ENCODE measurements at regions not wholly inside any gene's neighbourhood (a gene's known extent, or its start where the extent isn't known, plus 50 kb on each side); places are given as distances from the start of the nearest gene placed in this dataset.

GRCh38 chr10:78181381-78182055 is 147.9 kb downstream of the RPS24 start:
- H4K20me1 ChIP-seq (ENCODE audit: insufficient read depth) = no peaks in the 10 kb centered on the region; the same call in 1 of the 2 replicates
- no peak for DNase-seq
- no peaks in the 10 kb centered on the region for H3F3A ChIP-seq (ENCODE audit: insufficient read depth, low read depth)
- H3K27me3 ChIP-seq (ENCODE audit: insufficient read depth, low read depth) = peaks cover 60% of the 10 kb centered on the region
- no peak for TF ChIP-seq CTCF (conservative IDR thresholded peaks at IDR 0.05)
- TF ChIP-seq EZH2 (IDR thresholded peaks at IDR 0.05; ENCODE audit: low read depth) = no peak
- no peaks in the 10 kb centered on the region for H3K79me2 ChIP-seq (ENCODE audit: low read depth)
- intact Hi-C loops (cut with micrococcal nuclease; ENCODE audit: unreplicated experiment) = no loop called here
- POLR2A ChIA-PET (ENCODE audit: unreplicated experiment) = no interaction called here
- H3K4me3 ChIP-seq = no peak overlapping the region
- H2AFZ ChIP-seq = no peak overlapping the region
- H3K4me2 ChIP-seq = no peak overlapping the region
- H3K9me2 ChIP-seq (ENCODE audit: insufficient read depth) = no peaks in the 10 kb centered on the region
- no peak overlapping the region for H3K27ac ChIP-seq
- H3K4me1 ChIP-seq (replicated peaks; ENCODE audit: insufficient read depth) = no peaks in the 10 kb centered on the region
- BruUV-seq (replicated peaks) = no TSS peak
- no peaks in the 10 kb centered on the region for H3K36me3 ChIP-seq (ENCODE audit: low read depth)
- H3K9me3 ChIP-seq (ENCODE audit: insufficient read depth, low read depth) = no peaks in the 10 kb centered on the region
- CTCF ChIA-PET = no interaction called here

DNA sequence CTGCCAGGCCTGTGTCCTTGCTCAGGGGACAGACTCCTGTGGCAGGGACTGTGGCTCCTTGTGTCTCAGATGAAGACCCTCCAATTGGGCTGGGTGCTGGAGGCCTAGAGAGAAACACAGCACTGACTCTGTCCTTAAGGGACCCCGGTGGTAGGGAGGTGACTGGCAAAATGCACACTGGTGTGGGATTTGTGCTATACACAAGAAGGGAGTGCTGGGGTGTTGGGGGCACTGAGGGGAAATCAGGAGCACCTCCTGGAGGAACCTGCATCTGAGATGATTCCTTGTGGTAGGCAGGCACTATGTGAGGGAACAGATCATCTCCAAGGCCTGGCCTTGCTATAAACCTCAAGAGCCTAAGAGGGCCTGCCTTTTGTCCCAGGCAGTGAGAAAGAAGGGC is 149.2 kb downstream of the RPS24 start:
- ChIA-PET POLR2A (ENCODE audit: unreplicated experiment) (no interaction called here), CTCF (no interaction called here)
- H3F3A ChIP-seq (ENCODE audit: insufficient read depth, low read depth) = no peaks in the 10 kb centered on the region
- no peak overlapping the region for H3K4me2 ChIP-seq
- intact Hi-C loops (cut with micrococcal nuclease; ENCODE audit: unreplicated experiment) = no loop called here
- H3K4me3 ChIP-seq = no peak overlapping the region
- no peaks in the 10 kb centered on the region for H3K79me2 ChIP-seq (ENCODE audit: low read depth)
- no peaks in the 10 kb centered on the region for H3K9me2 ChIP-seq (ENCODE audit: insufficient read depth)
- no peaks in the 10 kb centered on the region for H3K9me3 ChIP-seq (ENCODE audit: insufficient read depth, low read depth)
- DNase-seq = no peak
- H3K27me3 ChIP-seq (ENCODE audit: insufficient read depth, low read depth) = peaks cover 47% of the 10 kb centered on the region
- no peak for TF ChIP-seq EZH2 (IDR thresholded peaks at IDR 0.05; ENCODE audit: low read depth)
- no peak for TF ChIP-seq CTCF (conservative IDR thresholded peaks at IDR 0.05)
- no peak overlapping the region for H2AFZ ChIP-seq
- H3K4me1 ChIP-seq (replicated peaks; ENCODE audit: insufficient read depth) = no peaks in the 10 kb centered on the region
- H3K27ac ChIP-seq = no peak overlapping the region
- no TSS peak for BruUV-seq (replicated peaks)
- H4K20me1 ChIP-seq (ENCODE audit: insufficient read depth) = no peaks in the 10 kb centered on the region; the same call in 1 of the 2 replicates
- H3K36me3 ChIP-seq (ENCODE audit: low read depth) = no peaks in the 10 kb centered on the region

GRCh38 chr10:78184851-78185692 is 151.4 kb downstream of the RPS24 start:
- Histone ChIP-seq H3K27me3 (ENCODE audit: insufficient read depth, low read depth) (peaks cover 24% of the 10 kb centered on the region; the same call in 1 of the 2 replicates), H3K9me2 (ENCODE audit: insufficient read depth) (no peaks in the 10 kb centered on the region), H4K20me1 (ENCODE audit: insufficient read depth) (no peaks in the 10 kb centered on the region; the same call in 1 of the 2 replicates), H3K9me3 (ENCODE audit: insufficient read depth, low read depth) (no peaks in the 10 kb centered on the region), H3K36me3 (ENCODE audit: low read depth) (no peaks in the 10 kb centered on the region), H3K27ac (no peak overlapping the region), H2AFZ (no peak overlapping the region), H3K4me2 (no peak overlapping the region), H3F3A (ENCODE audit: insufficient read depth, low read depth) (no peaks in the 10 kb centered on the region), H3K79me2 (ENCODE audit: low read depth) (no peaks in the 10 kb centered on the region), H3K4me1 (replicated peaks; ENCODE audit: insufficient read depth) (no peaks in the 10 kb centered on the region), H3K4me3 (no peak overlapping the region)
- TF ChIP-seq CTCF (conservative IDR thresholded peaks at IDR 0.05) (no peak), EZH2 (IDR thresholded peaks at IDR 0.05; ENCODE audit: low read depth) (no peak)
- POLR2A ChIA-PET (ENCODE audit: unreplicated experiment) = no interaction called here
- intact Hi-C loops (cut with micrococcal nuclease; ENCODE audit: unreplicated experiment) = no loop called here
- no peak for DNase-seq
- CTCF ChIA-PET = no interaction called here
- no TSS peak for BruUV-seq (replicated peaks)

Data from PC-9 (cell line).